Mesothelial cell of epicardium (in vitro differentiated cells): ENCODE measurements at regions not wholly inside any gene's neighbourhood (a gene's known extent, or its start where the extent isn't known, plus 50 kb on each side); places are given as distances from the start of the nearest gene placed in this dataset.

Source experiments
- DNase-seq, 2 experiments: peaks; one replicate each; pipeline ENCODE4 v3.0.0; 2021; ENCODE audit warnings: low spot score in 2 of 2; ENCODE audit not compliant: unreplicated experiment in 2 of 2
- H3K27ac Mint-ChIP-seq: 2 replicates; pipeline ENCODE4 v1.8.0; 2021; ENCODE audit warnings: mixed read lengths
- H3K27me3 Mint-ChIP-seq: 2 replicates; pipeline ENCODE4 v1.8.0; 2021; ENCODE audit warnings: low read depth, mixed read lengths
- H3K36me3 Mint-ChIP-seq: 2 replicates; pipeline ENCODE4 v1.8.0; 2021; ENCODE audit warnings: mixed read lengths
- H3K4me1 Mint-ChIP-seq: 2 replicates; pipeline ENCODE4 v1.8.0; 2021; ENCODE audit warnings: mixed read lengths
- H3K4me3 Mint-ChIP-seq: 2 replicates; pipeline ENCODE4 v1.8.0; 2021; ENCODE audit warnings: mild to moderate bottlenecking, moderate library complexity, mixed read lengths
- H3K9me3 Mint-ChIP-seq: 2 replicates; pipeline ENCODE4 v1.8.0; 2021; ENCODE audit warnings: mixed read lengths
- CTCF ChIP-seq: fragments of 200-600 bp; sonication (generic); IDR thresholded peaks from one replicate; pipeline ENCODE4 v1.5.0; 2021; ENCODE audit warnings: antibody characterized with exemption; ENCODE audit not compliant: unreplicated experiment

- H3K4me3 Mint-ChIP-seq: no peak overlapping the region
- H3K4me1 Mint-ChIP-seq: peaks cover 8% of the 10 kb centered on the region
- H3K27me3 Mint-ChIP-seq: peaks cover 1% of the 10 kb centered on the region
- no peaks in the 10 kb centered on the region for H3K36me3 Mint-ChIP-seq
- H3K27ac Mint-ChIP-seq: no peak overlapping the region
- no peak for DNase-seq
- TF ChIP-seq CTCF: no peak
- H3K9me3 Mint-ChIP-seq: no peaks in the 10 kb centered on the region
Measured at GRCh38 chr14:71204768-71205167, 297.5 kb downstream of the PCNX1 start.

GRCh38 chr14:71206123-71206522 lies 298.9 kb downstream of the PCNX1 start:
- H3K4me1 Mint-ChIP-seq: peaks cover 8% of the 10 kb centered on the region
- no peak overlapping the region for H3K4me3 Mint-ChIP-seq
- no peak overlapping the region for H3K27ac Mint-ChIP-seq
- H3K36me3 Mint-ChIP-seq: no peaks in the 10 kb centered on the region
- H3K9me3 Mint-ChIP-seq: no peaks in the 10 kb centered on the region
- H3K27me3 Mint-ChIP-seq: no peaks in the 10 kb centered on the region
- no peak for TF ChIP-seq CTCF
- no peak for DNase-seq

GRCh38 chr14:71206766-71207371 lies 299.6 kb downstream of the PCNX1 start:
- Mint-ChIP-seq H3K27me3 (no peaks in the 10 kb centered on the region), H3K4me3 (no peak overlapping the region), H3K36me3 (no peaks in the 10 kb centered on the region), H3K9me3 (no peaks in the 10 kb centered on the region), H3K4me1 (peaks cover 8% of the 10 kb centered on the region), H3K27ac (no peak overlapping the region)
- no peak for TF ChIP-seq CTCF
- no peak for DNase-seq

GRCh38 chr14:71208702-71209357 lies 301.6 kb downstream of the PCNX1 start:
- Mint-ChIP-seq H3K9me3 (no peaks in the 10 kb centered on the region), H3K36me3 (no peaks in the 10 kb centered on the region), H3K27ac (no peak overlapping the region), H3K4me3 (no peak overlapping the region), H3K27me3 (no peaks in the 10 kb centered on the region), H3K4me1 (peaks cover 5% of the 10 kb centered on the region)
- no peak for TF ChIP-seq CTCF
- DNase-seq: no peak

- DNase-seq: no peak
- no peaks in the 10 kb centered on the region for H3K27me3 Mint-ChIP-seq
Measured at GRCh38 chr14:71209888-71210287, 302.6 kb downstream of the PCNX1 start.

More at GRCh38 chr14:71209888-71210287, 302.6 kb downstream of the PCNX1 start:
- no peak for TF ChIP-seq CTCF
- Mint-ChIP-seq H3K27ac (no peak overlapping the region), H3K36me3 (no peaks in the 10 kb centered on the region), H3K9me3 (no peaks in the 10 kb centered on the region), H3K4me3 (no peak overlapping the region), H3K4me1 (no peaks in the 10 kb centered on the region)
